ENCODE measurements at regions not wholly inside any gene's neighbourhood (a gene's known extent, or its start where the extent isn't known, plus 50 kb on each side); places are given as distances from the start of the nearest gene placed in this dataset.

DNA sequence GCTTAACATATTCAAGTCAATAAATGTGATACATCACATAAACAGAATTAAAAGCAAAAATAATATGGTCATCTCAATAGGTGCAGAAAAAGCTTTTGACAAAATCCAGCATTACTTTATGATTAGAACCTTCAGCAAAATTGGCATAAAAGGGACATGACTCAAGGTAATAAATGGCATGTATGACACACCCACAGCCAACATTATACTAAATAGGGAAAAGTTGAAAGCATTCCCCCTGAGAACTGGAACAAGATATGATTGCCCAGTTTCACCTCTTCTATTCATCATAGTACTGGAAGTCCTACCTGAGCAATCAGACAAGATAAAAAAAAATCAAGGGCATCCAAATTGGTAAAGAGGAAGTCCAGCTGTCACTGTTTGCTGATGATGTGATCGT, 594.7 kb downstream of the DIPK2A start:
- H3K27ac Mint-ChIP-seq = no peak overlapping the region
- TF ChIP-seq, protein P1, sequence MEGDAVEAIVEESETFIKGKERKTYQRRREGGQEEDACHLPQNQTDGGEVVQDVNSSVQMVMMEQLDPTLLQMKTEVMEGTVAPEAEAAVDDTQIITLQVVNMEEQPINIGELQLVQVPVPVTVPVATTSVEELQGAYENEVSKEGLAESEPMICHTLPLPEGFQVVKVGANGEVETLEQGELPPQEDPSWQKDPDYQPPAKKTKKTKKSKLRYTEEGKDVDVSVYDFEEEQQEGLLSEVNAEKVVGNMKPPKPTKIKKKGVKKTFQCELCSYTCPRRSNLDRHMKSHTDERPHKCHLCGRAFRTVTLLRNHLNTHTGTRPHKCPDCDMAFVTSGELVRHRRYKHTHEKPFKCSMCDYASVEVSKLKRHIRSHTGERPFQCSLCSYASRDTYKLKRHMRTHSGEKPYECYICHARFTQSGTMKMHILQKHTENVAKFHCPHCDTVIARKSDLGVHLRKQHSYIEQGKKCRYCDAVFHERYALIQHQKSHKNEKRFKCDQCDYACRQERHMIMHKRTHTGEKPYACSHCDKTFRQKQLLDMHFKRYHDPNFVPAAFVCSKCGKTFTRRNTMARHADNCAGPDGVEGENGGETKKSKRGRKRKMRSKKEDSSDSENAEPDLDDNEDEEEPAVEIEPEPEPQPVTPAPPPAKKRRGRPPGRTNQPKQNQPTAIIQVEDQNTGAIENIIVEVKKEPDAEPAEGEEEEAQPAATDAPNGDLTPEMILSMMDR (IDR thresholded peaks at IDR 0.05; ENCODE audit: unreplicated experiment) = no peak
- peaks cover 17% of the 10 kb centered on the region for H3K9me3 Mint-ChIP-seq (ENCODE audit: low read depth)
- H3K27me3 Mint-ChIP-seq = no peaks in the 10 kb centered on the region
- H3K4me3 Mint-ChIP-seq (ENCODE audit: low read depth) = no peak overlapping the region
- no peaks in the 10 kb centered on the region for H3K36me3 Mint-ChIP-seq (ENCODE audit: insufficient read depth)
- no peaks in the 10 kb centered on the region for H3K4me1 Mint-ChIP-seq (ENCODE audit: low read depth)
- DNase-seq (ENCODE audit: low spot score, unreplicated experiment) = no peak

DNA sequence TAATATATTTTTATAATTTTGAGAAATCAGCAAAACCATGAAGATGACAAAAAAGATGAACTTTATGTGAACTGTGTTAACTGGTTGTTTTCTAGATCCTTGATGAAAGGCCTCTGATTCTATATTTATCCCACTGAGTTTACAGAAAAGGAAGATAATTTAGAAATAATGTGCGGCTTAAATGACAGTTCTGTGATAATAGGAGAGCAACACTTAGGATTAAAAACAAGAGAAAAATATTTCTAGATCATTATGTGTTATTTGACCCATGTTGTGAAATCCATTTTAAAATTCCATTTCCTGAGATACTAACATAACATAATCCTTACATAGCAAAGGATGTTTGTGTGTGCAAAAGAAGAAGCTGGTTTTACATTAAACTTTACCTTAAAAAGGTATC, 598.0 kb downstream of the DIPK2A start:
- no peaks in the 10 kb centered on the region for H3K36me3 Mint-ChIP-seq (ENCODE audit: insufficient read depth)
- no peaks in the 10 kb centered on the region for H3K4me1 Mint-ChIP-seq (ENCODE audit: low read depth)
- H3K9me3 Mint-ChIP-seq (ENCODE audit: low read depth) = peaks cover 17% of the 10 kb centered on the region
- no peaks in the 10 kb centered on the region for H3K27me3 Mint-ChIP-seq
- no peak for DNase-seq (ENCODE audit: low spot score, unreplicated experiment)
- no peak overlapping the region for H3K27ac Mint-ChIP-seq
- no peak overlapping the region for H3K4me3 Mint-ChIP-seq (ENCODE audit: low read depth)
- TF ChIP-seq, protein P1 (IDR thresholded peaks at IDR 0.05; ENCODE audit: unreplicated experiment) = no peak

- Mint-ChIP-seq H3K4me3 (ENCODE audit: low read depth) (no peak overlapping the region), H3K36me3 (ENCODE audit: insufficient read depth) (no peaks in the 10 kb centered on the region), H3K4me1 (ENCODE audit: low read depth) (no peaks in the 10 kb centered on the region), H3K27ac (no peak overlapping the region), H3K9me3 (ENCODE audit: low read depth) (peaks cover 7% of the 10 kb centered on the region), H3K27me3 (no peaks in the 10 kb centered on the region)
- DNase-seq (ENCODE audit: low spot score, unreplicated experiment) = no peak
- TF ChIP-seq, protein P1 (IDR thresholded peaks at IDR 0.05; ENCODE audit: unreplicated experiment) = no peak
Observed at GRCh38 chr3:144583871-144584270, 612.2 kb downstream of the DIPK2A start.

- no peak for DNase-seq (ENCODE audit: low spot score, unreplicated experiment)
- H3K36me3 Mint-ChIP-seq (ENCODE audit: insufficient read depth) = no peaks in the 10 kb centered on the region
- no peaks in the 10 kb centered on the region for H3K27me3 Mint-ChIP-seq
- no peak overlapping the region for H3K4me3 Mint-ChIP-seq (ENCODE audit: low read depth)
- TF ChIP-seq, protein P1 (IDR thresholded peaks at IDR 0.05; ENCODE audit: unreplicated experiment) = no peak
- no peak overlapping the region for H3K27ac Mint-ChIP-seq
- peaks cover 7% of the 10 kb centered on the region for H3K9me3 Mint-ChIP-seq (ENCODE audit: low read depth)
- H3K4me1 Mint-ChIP-seq (ENCODE audit: low read depth) = no peaks in the 10 kb centered on the region
Observed at GRCh38 chr3:144585408-144585807, 613.8 kb downstream of the DIPK2A start.

- no peak for DNase-seq (ENCODE audit: low spot score, unreplicated experiment)
- H3K27ac Mint-ChIP-seq = no peak overlapping the region
- TF ChIP-seq, protein P1 (IDR thresholded peaks at IDR 0.05; ENCODE audit: unreplicated experiment) = no peak
- H3K9me3 Mint-ChIP-seq (ENCODE audit: low read depth) = peaks cover 7% of the 10 kb centered on the region
- no peak overlapping the region for H3K4me3 Mint-ChIP-seq (ENCODE audit: low read depth)
- H3K4me1 Mint-ChIP-seq (ENCODE audit: low read depth) = no peaks in the 10 kb centered on the region
- H3K36me3 Mint-ChIP-seq (ENCODE audit: insufficient read depth) = no peaks in the 10 kb centered on the region
- H3K27me3 Mint-ChIP-seq = no peaks in the 10 kb centered on the region
Observed at GRCh38 chr3:144585953-144586352, 614.3 kb downstream of the DIPK2A start.

All from progenitor cell of endocrine pancreas (in vitro differentiated cells).